IMR-90 (cell line): ENCODE measurements at regions not wholly inside any gene's neighbourhood (a gene's known extent, or its start where the extent isn't known, plus 50 kb on each side); places are given as distances from the start of the nearest gene placed in this dataset.

Experiments used
- ATAC-seq: fragments of 200-7000 bp; cut with Tn5 transposase; 2 replicates; pipeline ENCODE4 v1.9.1; 2020; ENCODE audit warnings: low read depth, mild to moderate bottlenecking, moderate library complexity
- BruUV-seq: library from RNA; stranded (reverse); fragments of 400-500 nt; replicated peaks from 2 replicates; lab custom pipeline; 2021; lab: Mats Ljungman, UMichigan
- CTCF ChIA-PET: fragments of 300-600 bp; formaldehyde crosslinking; extraction: SDS; loops from one replicate; lab custom pipeline; 2021; ENCODE audit warnings: antibody characterized with exemption; lab: Yijun Ruan, JAX
- POLR2A ChIA-PET: fragments of 300-600 bp; sonication (Branson Sonifier 250); formaldehyde crosslinking; loops from one replicate; lab custom pipeline; 2022; ENCODE audit warnings: antibody characterized with exemption; ENCODE audit not compliant: unreplicated experiment; lab: Charles Lee
- DNase-seq: peaks from one replicate; pipeline ENCODE4 v3.0.0; 2013
- H2AFZ ChIP-seq: replicated peaks from 2 replicates; pipeline ENCODE3; 2013; ENCODE audit warnings: low read length, mild to moderate bottlenecking; ENCODE audit not compliant: poor library complexity
- H2AK5ac ChIP-seq: 2 replicates; pipeline ENCODE4 v1.6.1; 2013; ENCODE audit warnings: low read depth, low read length, inconsistent platforms
- H2AK9ac ChIP-seq: replicated peaks from 2 replicates; pipeline ENCODE3; 2013; ENCODE audit warnings: mild to moderate bottlenecking, low read depth, low read length, moderate library complexity; ENCODE audit not compliant: poor library complexity
- H2BK120ac ChIP-seq: 2 replicates; pipeline ENCODE4 v1.6.1; 2013; ENCODE audit warnings: low read depth, low read length, inconsistent platforms
- H2BK15ac ChIP-seq: 3 replicates; pipeline ENCODE4 v1.6.1; 2013; ENCODE audit warnings: low read depth, low read length, inconsistent platforms
- H2BK20ac ChIP-seq: 2 replicates; pipeline ENCODE4 v1.6.1; 2013; ENCODE audit warnings: low read depth, mild to moderate bottlenecking, inconsistent platforms, low read length, moderate library complexity
- H2BK5ac ChIP-seq: 2 replicates; pipeline ENCODE4 v1.6.1; 2013; ENCODE audit warnings: mild to moderate bottlenecking, low read depth, low read length, inconsistent platforms; ENCODE audit not compliant: poor library complexity, severe bottlenecking
- H3K14ac ChIP-seq: replicated peaks from 2 replicates; pipeline ENCODE4 v1.6.1; 2013; ENCODE audit warnings: low read depth, low read length, inconsistent platforms
- H3K18ac ChIP-seq: 2 replicates; pipeline ENCODE4 v1.6.1; 2013; ENCODE audit warnings: low read depth, low read length, control low read depth
- H3K23ac ChIP-seq: 2 replicates; pipeline ENCODE4 v1.6.1; 2013; ENCODE audit warnings: low read depth, low read length, inconsistent platforms
- H3K27ac ChIP-seq: 2 replicates; pipeline ENCODE4 v1.5.1; 2013; ENCODE audit warnings: mild to moderate bottlenecking, control low read depth, low read length; ENCODE audit not compliant: insufficient read depth
- H3K27me3 ChIP-seq: 2 replicates; pipeline ENCODE4 v1.6.1; 2013; ENCODE audit warnings: low read length; ENCODE audit not compliant: control insufficient read depth, insufficient read depth
- H3K36me3 ChIP-seq: 2 replicates; pipeline ENCODE4 v1.6.1; 2013; ENCODE audit warnings: low read length, mixed read lengths; ENCODE audit not compliant: control insufficient read depth, insufficient read depth
- H3K4ac ChIP-seq: 2 replicates; pipeline ENCODE4 v1.6.1; 2013; ENCODE audit warnings: low read depth, low read length, inconsistent platforms
- H3K4me1 ChIP-seq: 2 replicates; pipeline ENCODE4 v1.6.1; 2013; ENCODE audit warnings: low read length, mixed read lengths; ENCODE audit not compliant: control insufficient read depth, insufficient read depth
- H3K4me2 ChIP-seq: 2 replicates; pipeline ENCODE4 v1.6.1; 2013; ENCODE audit warnings: low read depth, mild to moderate bottlenecking, control low read depth, low read length, moderate library complexity
- H3K4me3 ChIP-seq: 2 replicates; pipeline ENCODE4 v1.5.1; 2013; ENCODE audit warnings: low read depth, mild to moderate bottlenecking, control low read depth, low read length, moderate library complexity; ENCODE audit not compliant: insufficient read depth
- H3K56ac ChIP-seq: 2 replicates; pipeline ENCODE4 v1.6.1; 2013; ENCODE audit warnings: low read length, inconsistent platforms; ENCODE audit not compliant: insufficient read depth; ENCODE audit errors: extremely low read depth
- H3K79me1 ChIP-seq, 2 experiments: 2 replicates each; pipeline ENCODE4 v1.6.1; 2013; ENCODE audit warnings: low read length in 2 of 2, inconsistent platforms in 1 of 2, low read depth in 1 of 2
- H3K9ac ChIP-seq: 2 replicates; pipeline ENCODE4 v1.6.1; 2013; ENCODE audit warnings: low read depth, low read length, control low read depth
- H3K9me1 ChIP-seq: 2 replicates; pipeline ENCODE4 v1.6.1; 2013; ENCODE audit warnings: low read length, inconsistent platforms; ENCODE audit not compliant: insufficient read depth
- H3K9me3 ChIP-seq: 2 replicates; pipeline ENCODE4 v1.6.1; 2013; ENCODE audit warnings: low read length; ENCODE audit not compliant: control insufficient read depth, insufficient read depth
- H4K20me1 ChIP-seq: 2 replicates; pipeline ENCODE4 v1.6.1; 2013; ENCODE audit warnings: low read length, inconsistent platforms; ENCODE audit not compliant: insufficient read depth
- H4K5ac ChIP-seq: 2 replicates; pipeline ENCODE4 v1.6.1; 2013; ENCODE audit warnings: mild to moderate bottlenecking, low read depth, low read length, control low read depth
- H4K8ac ChIP-seq, 2 experiments: 2 replicates each; pipeline ENCODE4 v1.6.1; 2013; ENCODE audit warnings: low read depth in 2 of 2, low read length in 2 of 2, control low read depth in 1 of 2, inconsistent platforms in 1 of 2
- H4K91ac ChIP-seq: 2 replicates; pipeline ENCODE4 v1.6.1; 2013; ENCODE audit warnings: low read depth, low read length, inconsistent platforms; ENCODE audit not compliant: insufficient read depth
- CEBPB ChIP-seq: IDR thresholded peaks from 2 replicates; pipeline ENCODE4 v1.6.1; 2012; ENCODE audit warnings: low read depth, low read length, improper control_type of control experiment
- CHD1 ChIP-seq: IDR thresholded peaks from 2 replicates; pipeline ENCODE4 v1.6.1; 2012; ENCODE audit warnings: low read depth, low read length, improper control_type of control experiment
- FOS ChIP-seq: fragments of 150-350 bp; IDR thresholded peaks from 2 replicates; pipeline ENCODE4 v1.6.1; 2016; ENCODE audit warnings: low read depth, low read length
- MAFK ChIP-seq: IDR thresholded peaks from 2 replicates; pipeline ENCODE4 v1.6.1; 2012; ENCODE audit warnings: low read depth, low read length, improper control_type of control experiment
- MAZ ChIP-seq: IDR thresholded peaks from 2 replicates; pipeline ENCODE4 v1.6.1; 2012; ENCODE audit warnings: low read depth, mild to moderate bottlenecking, low read length, improper control_type of control experiment, moderate library complexity, borderline replicate concordance
- MXI1 ChIP-seq: IDR thresholded peaks from 2 replicates; pipeline ENCODE4 v1.6.1; 2012; ENCODE audit warnings: low read depth, mild to moderate bottlenecking, low read length, moderate library complexity, borderline replicate concordance
- NFE2L2 ChIP-seq: fragments of 150-350 bp; IDR thresholded peaks from 2 replicates; pipeline ENCODE4 v1.6.1; 2016; ENCODE audit warnings: low read depth, mild to moderate bottlenecking, low read length
- POLR2A ChIP-seq: IDR thresholded peaks from 2 replicates; pipeline ENCODE4 v1.6.1; 2012; ENCODE audit warnings: mild to moderate bottlenecking, low read depth, low read length
- RCOR1 ChIP-seq: IDR thresholded peaks from 2 replicates; pipeline ENCODE4 v1.6.1; 2012; ENCODE audit warnings: mild to moderate bottlenecking, low read length, improper control_type of control experiment; ENCODE audit not compliant: insufficient replicate concordance
- RFX5 ChIP-seq: IDR thresholded peaks from 2 replicates; pipeline ENCODE4 v1.8.0; 2012; ENCODE audit warnings: low read depth, mild to moderate bottlenecking, low read length, moderate library complexity
- SMC3 ChIP-seq: fragments of 150-350 bp; IDR thresholded peaks from 2 replicates; pipeline ENCODE4 v1.6.1; 2016; ENCODE audit warnings: low read depth, mild to moderate bottlenecking, antibody characterized with exemption, low read length, moderate library complexity
- WGBS, 2 experiments: methylation state at CpG; one replicate each; pipeline versions ENCODE4 v1.1.5 to v1.1.7; 2013; ENCODE audit warnings: missing lambda C conversion rate in 2 of 2; ENCODE audit not compliant: insufficient read length in 1 of 2; ENCODE audit errors: extremely low coverage in 2 of 2; 5-methylcytosine and 5-hydroxymethylcytosine counted together
- dilution Hi-C: fragments of 300-500 bp; cut with HindIII; formaldehyde crosslinking; loops from one replicate; pipeline ENCODE4 v1.14.3; 2018; ENCODE audit warnings: low sequenced_read_pairs; ENCODE audit not compliant: unreplicated experiment
- in situ Hi-C: fragments of 300-500 bp; cut with MboI; formaldehyde crosslinking; loops from 3 replicates; pipeline ENCODE4 v1.14.3; 2019; ENCODE audit warnings: low sequenced_read_pairs, inconsistent platforms, mixed read lengths
- intact Hi-C: fragments of 100-400 bp; cut with micrococcal nuclease; formaldehyde crosslinking; loops from 2 replicates; pipeline ENCODE4 v1.10.0; 2022
- TF ChIP-seq, protein P1 (sequence below): fragments of 150-350 bp; IDR thresholded peaks from 2 replicates; pipeline ENCODE4 v1.6.1; 2016; ENCODE audit warnings: low read depth, mild to moderate bottlenecking, low read length, moderate library complexity, borderline replicate concordance
- TF ChIP-seq, protein P2 (sequence below): fragments of 150-350 bp; IDR thresholded peaks from 2 replicates; pipeline ENCODE4 v1.6.1; 2017; ENCODE audit warnings: mild to moderate bottlenecking, antibody characterized with exemption, low read length, low read depth

DNA sequence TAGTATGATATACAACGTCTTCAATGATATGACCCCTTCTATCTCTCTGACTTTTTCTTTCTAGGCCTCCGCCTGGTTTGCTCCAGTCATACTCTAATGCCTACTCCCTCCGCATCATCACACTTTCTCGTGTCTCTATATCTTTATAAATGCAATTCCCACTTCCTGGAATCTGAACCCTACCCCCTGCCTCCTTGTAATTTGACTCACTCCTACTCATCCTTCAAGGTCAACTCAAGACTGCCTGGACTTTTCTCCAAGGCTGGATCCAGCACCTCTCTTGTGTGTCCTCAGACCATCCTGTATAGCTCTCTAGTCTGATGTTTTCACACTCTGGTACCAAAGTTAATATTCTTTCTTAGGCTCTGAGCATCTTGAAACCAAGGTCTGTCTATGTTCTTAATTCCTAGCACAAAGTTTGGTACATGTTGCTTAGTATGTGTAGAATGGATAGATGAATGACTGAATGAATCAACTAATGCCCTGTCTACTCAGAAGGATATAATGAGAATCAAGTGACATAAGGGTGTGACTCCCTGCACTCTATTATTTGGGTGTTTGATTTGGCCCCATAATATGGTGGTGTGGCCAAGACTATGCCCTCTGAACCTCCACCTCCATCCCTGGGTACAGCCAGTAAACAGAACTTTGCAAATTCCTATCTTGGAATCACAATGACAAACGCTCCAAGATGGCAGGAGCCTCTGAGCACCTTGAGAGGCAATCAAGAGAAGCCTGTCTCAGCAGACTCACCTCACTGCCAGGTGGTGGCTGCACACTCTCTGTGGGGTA is 74.3 kb upstream of the SERP2 start (continued):
- no peak for TF ChIP-seq NFE2L2

DNA sequence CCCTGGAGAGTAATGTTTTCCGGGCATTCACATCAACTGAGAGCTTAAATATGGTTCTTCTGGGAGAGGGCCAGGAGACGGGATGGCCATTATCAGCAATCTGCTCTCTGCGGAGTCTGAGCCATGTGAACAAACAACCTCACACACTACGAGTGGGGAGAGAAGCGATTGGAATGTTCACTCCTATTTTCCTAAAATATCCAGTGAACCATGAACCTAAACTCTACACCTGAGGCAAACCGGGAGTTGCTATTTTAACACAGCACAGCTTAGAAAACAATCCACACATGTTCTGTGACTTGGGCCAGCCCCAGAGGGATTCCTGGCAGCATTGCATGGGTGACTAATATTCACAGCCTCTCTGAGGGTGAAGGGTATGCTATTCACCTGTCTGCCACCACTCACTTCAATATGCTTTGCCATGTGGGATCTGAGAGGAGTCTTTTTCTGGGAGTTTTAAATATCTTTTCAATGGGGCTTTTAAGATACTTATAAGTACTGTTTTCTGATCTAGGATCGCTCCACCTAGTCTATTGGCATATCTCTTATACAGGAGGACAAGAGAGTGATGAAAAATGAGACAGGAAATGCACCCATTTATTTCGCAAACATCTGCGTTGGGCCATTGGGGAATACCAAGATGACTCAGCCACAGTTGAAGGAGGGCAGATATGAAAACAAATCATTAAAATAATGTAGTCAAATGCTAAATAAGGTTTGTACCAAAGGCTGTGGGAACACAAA is 72.6 kb upstream of the SERP2 start:
- Histone ChIP-seq H2BK5ac (no peak overlapping the region), H2AFZ (peak overlapping the region; percentile 4), H4K20me1 (no peaks in the 10 kb centered on the region), H3K36me3 (no peaks in the 10 kb centered on the region), H3K9ac (no peak overlapping the region), H3K18ac (peak overlapping the region; percentile 69; the same call in 1 of the 2 replicates), H3K27ac (no peak overlapping the region), H3K9me1 (peaks cover 15% of the 10 kb centered on the region), H3K4me2 (no peak overlapping the region), H4K8ac (peak overlapping the region in 1 of 2 experiments; percentile 42; a peak in 2 of 4 replicates), H2BK120ac (peak overlapping the region; percentile 48), H2AK5ac (peak overlapping the region; percentile 49; the same call in 1 of the 2 replicates), H3K79me1 (no peaks in the 10 kb centered on the region), H2BK20ac (peak overlapping the region; percentile 58), H4K5ac (peak overlapping the region; percentile 0; the same call in 1 of the 2 replicates), H3K4me3 (no peak overlapping the region), H3K4ac (peak overlapping the region; percentile 67; the same call in 1 of the 2 replicates), H3K9me3 (no peaks in the 10 kb centered on the region), H4K91ac (peak overlapping the region; percentile 47; the same call in 1 of the 2 replicates), H2AK9ac (no peak overlapping the region), H3K56ac (no peak overlapping the region), H3K14ac (peak overlapping the region; percentile 78), H3K27me3 (no peaks in the 10 kb centered on the region), H2BK15ac (peak overlapping the region; percentile 64; the same call in 2 of the 3 replicates), H3K23ac (no peak overlapping the region), H3K4me1 (peaks cover 14% of the 10 kb centered on the region)
- ChIA-PET CTCF (no interaction called here), POLR2A (interaction anchor here (0.5 kb wide), 1 partner anchor 142 kb away, joined by 11 read pairs; no protein-coding TSS in a partner anchor)
- no CpG with 5 or more reads among the region's 9 CpGs for WGBS, 2 experiments
- intact Hi-C loops = no loop called here
- dilution Hi-C loops = no loop called here
- DNase-seq (peak; percentile 87), ATAC-seq (peak; percentile 19; the same call in 1 of the 2 replicates)
- in situ Hi-C loops = no loop called here
- no TSS peak for BruUV-seq
- TF ChIP-seq POLR2A = no peak
- TF ChIP-seq FOS = peak; percentile 67; the same call in 1 of the 2 replicates
- TF ChIP-seq RFX5 = no peak
- TF ChIP-seq RCOR1 = no peak
- TF ChIP-seq CEBPB = peak; percentile 96
- TF ChIP-seq SMC3 = no peak
- TF ChIP-seq, protein P1, sequence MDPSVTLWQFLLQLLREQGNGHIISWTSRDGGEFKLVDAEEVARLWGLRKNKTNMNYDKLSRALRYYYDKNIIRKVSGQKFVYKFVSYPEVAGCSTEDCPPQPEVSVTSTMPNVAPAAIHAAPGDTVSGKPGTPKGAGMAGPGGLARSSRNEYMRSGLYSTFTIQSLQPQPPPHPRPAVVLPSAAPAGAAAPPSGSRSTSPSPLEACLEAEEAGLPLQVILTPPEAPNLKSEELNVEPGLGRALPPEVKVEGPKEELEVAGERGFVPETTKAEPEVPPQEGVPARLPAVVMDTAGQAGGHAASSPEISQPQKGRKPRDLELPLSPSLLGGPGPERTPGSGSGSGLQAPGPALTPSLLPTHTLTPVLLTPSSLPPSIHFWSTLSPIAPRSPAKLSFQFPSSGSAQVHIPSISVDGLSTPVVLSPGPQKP = no peak
- TF ChIP-seq NFE2L2 = no peak
- TF ChIP-seq CHD1 = no peak
- TF ChIP-seq, protein P2, sequence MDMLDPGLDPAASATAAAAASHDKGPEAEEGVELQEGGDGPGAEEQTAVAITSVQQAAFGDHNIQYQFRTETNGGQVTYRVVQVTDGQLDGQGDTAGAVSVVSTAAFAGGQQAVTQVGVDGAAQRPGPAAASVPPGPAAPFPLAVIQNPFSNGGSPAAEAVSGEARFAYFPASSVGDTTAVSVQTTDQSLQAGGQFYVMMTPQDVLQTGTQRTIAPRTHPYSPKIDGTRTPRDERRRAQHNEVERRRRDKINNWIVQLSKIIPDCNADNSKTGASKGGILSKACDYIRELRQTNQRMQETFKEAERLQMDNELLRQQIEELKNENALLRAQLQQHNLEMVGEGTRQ = no peak
- 0 out of 2 replicates have a peak, but pooled peaks have one; percentile 5 for TF ChIP-seq MAZ
- TF ChIP-seq MAFK = no peak
- TF ChIP-seq MXI1 = no peak
